IgD-negative memory B cell (primary cell): ENCODE measurements at regions not wholly inside any gene's neighbourhood (a gene's known extent, or its start where the extent isn't known, plus 50 kb on each side); places are given as distances from the start of the nearest gene placed in this dataset.

Source experiments
- H3K27ac Mint-ChIP-seq, 3 donors: one replicate each; pipeline ENCODE4 v1.8.0; 2020 to 2022; ENCODE audit warnings: mild to moderate bottlenecking in 3 of 3, mixed read lengths in 3 of 3, moderate library complexity in 1 of 3
- H3K27me3 Mint-ChIP-seq: one replicate; pipeline ENCODE4 v1.8.0; 2021; ENCODE audit warnings: mixed read lengths
- H3K36me3 Mint-ChIP-seq: one replicate; pipeline ENCODE4 v1.8.0; 2020; ENCODE audit warnings: mild to moderate bottlenecking, mixed read lengths
- H3K4me1 Mint-ChIP-seq, 3 donors: one replicate each; pipeline ENCODE4 v1.8.0; 2020 to 2022; ENCODE audit warnings: mixed read lengths in 3 of 3, mild to moderate bottlenecking in 1 of 3
- H3K4me3 Mint-ChIP-seq, 4 donors: one replicate each; pipeline ENCODE4 v1.8.0; 2020 to 2022; ENCODE audit warnings: mild to moderate bottlenecking in 4 of 4, mixed read lengths in 4 of 4, moderate library complexity in 3 of 4
- H3K9me3 Mint-ChIP-seq, 3 donors: one replicate each; pipeline ENCODE4 v1.8.0; 2020 to 2021; ENCODE audit warnings: mixed read lengths in 3 of 3, mild to moderate bottlenecking in 1 of 3

GRCh38 chr19:5268801-5269200 lies 71.8 kb downstream of the PTPRS start:
- H3K4me3 Mint-ChIP-seq = no peak overlapping the region
- no peaks in the 10 kb centered on the region for H3K9me3 Mint-ChIP-seq
- no peaks in the 10 kb centered on the region for H3K4me1 Mint-ChIP-seq
- H3K27me3 Mint-ChIP-seq = no peaks in the 10 kb centered on the region
- H3K36me3 Mint-ChIP-seq = no peaks in the 10 kb centered on the region
- H3K27ac Mint-ChIP-seq = no peak overlapping the region

GRCh38 chr19:5265260-5265659 lies 75.4 kb downstream of the PTPRS start:
- no peak overlapping the region for H3K4me3 Mint-ChIP-seq
- no peaks in the 10 kb centered on the region for H3K9me3 Mint-ChIP-seq
- no peaks in the 10 kb centered on the region for H3K4me1 Mint-ChIP-seq
- no peak overlapping the region for H3K27ac Mint-ChIP-seq
- no peaks in the 10 kb centered on the region for H3K36me3 Mint-ChIP-seq
- no peaks in the 10 kb centered on the region for H3K27me3 Mint-ChIP-seq

GRCh38 chr19:5264453-5264852 lies 76.2 kb downstream of the PTPRS start:
- Mint-ChIP-seq H3K4me1 (no peaks in the 10 kb centered on the region), H3K27ac (no peak overlapping the region), H3K9me3 (no peaks in the 10 kb centered on the region), H3K27me3 (no peaks in the 10 kb centered on the region), H3K36me3 (no peaks in the 10 kb centered on the region), H3K4me3 (no peak overlapping the region)

GRCh38 chr19:5263615-5264014 lies 77.0 kb downstream of the PTPRS start:
- H3K9me3 Mint-ChIP-seq = no peaks in the 10 kb centered on the region
- H3K27me3 Mint-ChIP-seq = no peaks in the 10 kb centered on the region
- no peak overlapping the region for H3K4me3 Mint-ChIP-seq
- H3K4me1 Mint-ChIP-seq = no peaks in the 10 kb centered on the region
- no peak overlapping the region for H3K27ac Mint-ChIP-seq
- no peaks in the 10 kb centered on the region for H3K36me3 Mint-ChIP-seq

- Mint-ChIP-seq H3K27ac (peak overlapping the region in 1 of 3 donors; percentile 82), H3K4me3 (no peak overlapping the region), H3K9me3 (no peaks in the 10 kb centered on the region), H3K36me3 (no peaks in the 10 kb centered on the region), H3K27me3 (no peaks in the 10 kb centered on the region), H3K4me1 (no peaks in the 10 kb centered on the region)
These were observed 77.9 kb downstream of the PTPRS start for GRCh38 chr19:5262721-5263120.

GRCh38 chr19:5261156-5261890 lies 79.3 kb downstream of the PTPRS start:
- no peak overlapping the region for H3K4me3 Mint-ChIP-seq
- no peaks in the 10 kb centered on the region for H3K27me3 Mint-ChIP-seq
- no peaks in the 10 kb centered on the region for H3K36me3 Mint-ChIP-seq
- H3K27ac Mint-ChIP-seq = peak overlapping the region in 1 of 3 donors; percentile 87
- no peaks in the 10 kb centered on the region for H3K4me1 Mint-ChIP-seq
- H3K9me3 Mint-ChIP-seq = peaks cover 0 to 4% (median 0%) of the 10 kb centered on the region in 3 donors

GRCh38 chr19:5260381-5260967 lies 80.1 kb downstream of the PTPRS start:
- peak overlapping the region in 1 of 3 donors; percentile 43 for H3K27ac Mint-ChIP-seq
- H3K4me3 Mint-ChIP-seq = no peak overlapping the region
- no peaks in the 10 kb centered on the region for H3K27me3 Mint-ChIP-seq
- H3K36me3 Mint-ChIP-seq = no peaks in the 10 kb centered on the region
- peaks cover 4 to 6% (median 6%) of the 10 kb centered on the region in 3 donors for H3K9me3 Mint-ChIP-seq
- H3K4me1 Mint-ChIP-seq = no peaks in the 10 kb centered on the region

- Mint-ChIP-seq H3K4me1 (no peaks in the 10 kb centered on the region), H3K27ac (no peak overlapping the region), H3K9me3 (peaks cover 4 to 11% (median 9%) of the 10 kb centered on the region in 3 donors), H3K27me3 (no peaks in the 10 kb centered on the region), H3K4me3 (peak overlapping the region in 1 of 4 donors; percentile 32), H3K36me3 (peaks cover 2% of the 10 kb centered on the region)
These were observed 80.9 kb downstream of the PTPRS start for GRCh38 chr19:5259750-5260149.

- no peaks in the 10 kb centered on the region for H3K4me1 Mint-ChIP-seq
- H3K27me3 Mint-ChIP-seq = no peaks in the 10 kb centered on the region
- peaks cover 4 to 16% (median 15%) of the 10 kb centered on the region in 3 donors for H3K9me3 Mint-ChIP-seq
- no peak overlapping the region for H3K27ac Mint-ChIP-seq
- H3K36me3 Mint-ChIP-seq = peaks cover 2% of the 10 kb centered on the region
- no peak overlapping the region for H3K4me3 Mint-ChIP-seq
These were observed 83.2 kb downstream of the PTPRS start for GRCh38 chr19:5257155-5258045.

GRCh38 chr19:5255602-5256231 lies 84.9 kb downstream of the PTPRS start:
- Mint-ChIP-seq H3K4me3 (peak overlapping the region in 1 of 4 donors; percentile 65), H3K4me1 (no peaks in the 10 kb centered on the region), H3K27me3 (no peaks in the 10 kb centered on the region), H3K36me3 (peaks cover 2% of the 10 kb centered on the region), H3K27ac (no peak overlapping the region), H3K9me3 (peaks cover 4 to 16% (median 15%) of the 10 kb centered on the region in 3 donors)

GRCh38 chr19:5254944-5255343 lies 85.7 kb downstream of the PTPRS start:
- no peaks in the 10 kb centered on the region for H3K27me3 Mint-ChIP-seq
- H3K4me3 Mint-ChIP-seq = peak overlapping the region in 1 of 4 donors; percentile 17
- H3K36me3 Mint-ChIP-seq = peaks cover 2% of the 10 kb centered on the region
- no peak overlapping the region for H3K27ac Mint-ChIP-seq
- no peaks in the 10 kb centered on the region for H3K4me1 Mint-ChIP-seq
- H3K9me3 Mint-ChIP-seq = peaks cover 4 to 16% (median 15%) of the 10 kb centered on the region in 3 donors

GRCh38 chr19:5254543-5254942 lies 86.1 kb downstream of the PTPRS start:
- Mint-ChIP-seq H3K4me3 (no peak overlapping the region), H3K36me3 (peaks cover 2% of the 10 kb centered on the region), H3K27ac (no peak overlapping the region), H3K9me3 (peaks cover 4 to 17% (median 15%) of the 10 kb centered on the region in 3 donors), H3K4me1 (no peaks in the 10 kb centered on the region), H3K27me3 (no peaks in the 10 kb centered on the region)

GRCh38 chr19:5253406-5254110 lies 87.1 kb downstream of the PTPRS start:
- Mint-ChIP-seq H3K36me3 (peaks cover 2% of the 10 kb centered on the region), H3K4me3 (no peak overlapping the region), H3K9me3 (peaks cover 4 to 18% (median 15%) of the 10 kb centered on the region in 3 donors), H3K27me3 (no peaks in the 10 kb centered on the region), H3K4me1 (no peaks in the 10 kb centered on the region), H3K27ac (no peak overlapping the region)
